LNCAP (cell line): ENCODE measurements at regions not wholly inside any gene's neighbourhood (a gene's known extent, or its start where the extent isn't known, plus 50 kb on each side); places are given as distances from the start of the nearest gene placed in this dataset.

Source experiments
- CTCF ChIP-seq: fragments of 450-650 bp; IDR thresholded peaks from 2 replicates; pipeline ENCODE4 v1.5.1; 2017; ENCODE audit warnings: mild to moderate bottlenecking

- no peak for TF ChIP-seq CTCF
Measured at GRCh38 chr5:5777013-5777412, 354.5 kb downstream of the ICE1 start.

GRCh38 chr5:5772202-5772601 is 349.7 kb downstream of the ICE1 start:
- no peak for TF ChIP-seq CTCF

DNA sequence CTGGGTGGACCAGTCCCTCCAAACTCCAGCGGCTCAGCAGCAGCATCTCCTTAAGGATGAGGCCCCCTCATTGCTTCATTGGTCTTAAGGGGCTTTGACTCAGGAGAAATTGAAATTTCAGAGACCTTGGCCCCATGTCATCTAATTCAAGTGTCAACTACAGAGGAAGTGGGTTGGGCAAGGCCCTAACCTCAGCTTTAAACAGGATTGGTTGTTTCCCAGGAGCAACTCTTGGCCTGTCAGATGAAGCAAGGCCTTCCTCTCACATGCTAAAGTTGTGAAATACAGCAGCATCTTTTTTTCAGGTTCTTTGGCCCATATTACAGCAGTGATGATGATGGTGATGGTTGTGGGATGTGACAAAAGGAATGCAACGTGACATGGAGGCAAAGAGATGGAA is 348.3 kb downstream of the ICE1 start:
- no peak for TF ChIP-seq CTCF

DNA sequence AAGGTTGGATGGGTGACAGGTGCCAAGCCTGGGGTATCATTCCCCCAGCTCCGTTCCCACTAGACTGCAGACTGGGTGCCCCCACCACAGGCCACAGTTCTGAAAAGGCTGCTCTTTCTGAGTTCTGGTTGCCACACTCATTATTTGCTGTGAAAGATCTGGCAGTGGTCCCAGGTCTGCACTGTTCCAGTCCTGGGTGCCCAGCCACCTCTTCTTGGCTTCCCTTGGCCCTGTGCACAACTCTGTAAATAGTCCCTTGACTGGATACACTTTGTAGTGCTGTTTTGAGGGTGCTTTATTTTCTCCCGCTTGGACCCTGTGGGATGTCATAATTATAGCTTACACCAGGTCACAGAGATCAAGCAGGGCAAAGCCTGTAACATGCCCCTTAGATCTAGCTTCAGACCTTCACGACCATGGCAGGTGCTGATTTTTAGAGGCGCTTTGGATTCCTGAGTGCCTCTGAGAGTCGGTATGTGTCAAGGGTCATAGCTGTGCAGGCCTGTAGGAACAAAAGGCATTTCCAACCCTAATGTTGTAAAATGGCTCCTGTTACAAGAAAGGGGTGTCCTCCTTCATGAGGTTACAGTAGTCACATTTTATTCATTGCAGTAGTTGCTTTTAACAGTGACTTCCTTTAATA is 344.9 kb downstream of the ICE1 start:
- TF ChIP-seq CTCF: no peak

GRCh38 chr5:5765066-5765850 is 342.8 kb downstream of the ICE1 start:
- no peak for TF ChIP-seq CTCF

DNA sequence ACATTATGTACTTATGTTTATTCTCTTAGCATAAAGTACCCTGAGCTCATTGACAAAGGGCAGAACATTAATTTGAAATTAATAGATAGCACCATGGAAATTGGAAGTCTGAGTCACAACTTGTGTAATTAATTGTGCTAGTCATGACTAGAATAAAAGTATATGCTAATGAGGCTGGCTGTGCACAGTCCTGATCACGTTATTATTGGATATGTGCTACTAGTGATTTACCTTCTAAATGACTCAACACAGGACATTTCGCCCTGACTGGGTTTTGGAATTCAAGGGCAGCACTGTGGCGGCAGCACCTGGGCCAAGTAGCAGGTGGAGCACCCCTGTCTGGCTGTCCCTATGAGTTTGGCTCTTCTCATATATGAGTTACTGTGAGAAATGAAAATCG is 341.8 kb downstream of the ICE1 start:
- no peak for TF ChIP-seq CTCF

GRCh38 chr5:5756762-5757161 is 334.3 kb downstream of the ICE1 start:
- no peak for TF ChIP-seq CTCF
